WI38 (cell line): ENCODE measurements at regions not wholly inside any gene's neighbourhood (a gene's known extent, or its start where the extent isn't known, plus 50 kb on each side); places are given as distances from the start of the nearest gene placed in this dataset.

Experiments
- H3K4me3 ChIP-seq: 2 replicates; pipeline ENCODE4 v1.5.1; 2011; ENCODE audit warnings: low read depth, mild to moderate bottlenecking, control low read depth, low read length
- TF ChIP-seq, protein P1 (sequence below): IDR thresholded peaks from 2 replicates; pipeline ENCODE4 v1.5.1; 2012; ENCODE audit warnings: low read depth, mild to moderate bottlenecking, control low read depth, low read length

DNA sequence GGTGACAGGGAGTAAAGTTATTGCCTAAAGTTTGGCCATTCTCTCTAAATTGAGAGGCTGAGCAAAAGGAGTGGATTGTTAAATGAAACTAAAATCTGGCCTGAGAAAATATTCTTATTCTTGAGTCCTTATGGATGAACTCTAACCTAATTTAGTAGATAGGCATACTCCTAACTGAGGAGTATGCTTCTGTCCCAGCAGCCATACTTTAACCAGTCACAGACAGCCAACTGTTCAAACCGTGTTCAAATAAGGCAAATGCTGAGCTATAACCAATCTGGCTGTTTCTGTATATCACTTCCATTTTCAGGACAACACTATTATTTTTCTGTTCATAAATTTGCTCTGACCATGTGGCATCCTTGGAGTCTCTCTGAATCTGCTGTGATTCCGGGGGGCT lies 75.9 kb upstream of the RERGL start:
- TF ChIP-seq, protein P1, sequence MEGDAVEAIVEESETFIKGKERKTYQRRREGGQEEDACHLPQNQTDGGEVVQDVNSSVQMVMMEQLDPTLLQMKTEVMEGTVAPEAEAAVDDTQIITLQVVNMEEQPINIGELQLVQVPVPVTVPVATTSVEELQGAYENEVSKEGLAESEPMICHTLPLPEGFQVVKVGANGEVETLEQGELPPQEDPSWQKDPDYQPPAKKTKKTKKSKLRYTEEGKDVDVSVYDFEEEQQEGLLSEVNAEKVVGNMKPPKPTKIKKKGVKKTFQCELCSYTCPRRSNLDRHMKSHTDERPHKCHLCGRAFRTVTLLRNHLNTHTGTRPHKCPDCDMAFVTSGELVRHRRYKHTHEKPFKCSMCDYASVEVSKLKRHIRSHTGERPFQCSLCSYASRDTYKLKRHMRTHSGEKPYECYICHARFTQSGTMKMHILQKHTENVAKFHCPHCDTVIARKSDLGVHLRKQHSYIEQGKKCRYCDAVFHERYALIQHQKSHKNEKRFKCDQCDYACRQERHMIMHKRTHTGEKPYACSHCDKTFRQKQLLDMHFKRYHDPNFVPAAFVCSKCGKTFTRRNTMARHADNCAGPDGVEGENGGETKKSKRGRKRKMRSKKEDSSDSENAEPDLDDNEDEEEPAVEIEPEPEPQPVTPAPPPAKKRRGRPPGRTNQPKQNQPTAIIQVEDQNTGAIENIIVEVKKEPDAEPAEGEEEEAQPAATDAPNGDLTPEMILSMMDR, result no peak
- no peak overlapping the region for H3K4me3 ChIP-seq

DNA sequence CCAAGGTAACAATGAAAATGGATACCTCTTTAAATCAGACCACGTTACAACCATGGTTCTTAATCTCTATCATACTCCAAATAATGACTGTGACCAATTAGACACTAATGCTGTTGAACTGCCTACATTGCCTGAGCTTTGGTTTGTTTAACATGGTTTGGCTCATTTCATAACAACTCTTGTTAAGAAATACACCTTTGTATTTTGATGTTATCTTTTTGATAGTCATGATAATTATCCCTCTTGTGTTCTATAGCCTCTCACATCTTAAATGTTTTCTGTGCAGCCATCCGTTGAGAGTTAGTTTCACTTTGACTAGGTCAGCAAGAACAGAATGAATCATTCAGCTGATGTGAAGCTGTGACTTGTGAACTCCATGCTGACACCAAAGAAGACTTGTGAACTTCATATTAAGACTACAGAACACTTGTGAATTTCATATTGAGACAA lies 75.5 kb upstream of the RERGL start:
- no peak overlapping the region for H3K4me3 ChIP-seq
- TF ChIP-seq, protein P1, result no peak

DNA sequence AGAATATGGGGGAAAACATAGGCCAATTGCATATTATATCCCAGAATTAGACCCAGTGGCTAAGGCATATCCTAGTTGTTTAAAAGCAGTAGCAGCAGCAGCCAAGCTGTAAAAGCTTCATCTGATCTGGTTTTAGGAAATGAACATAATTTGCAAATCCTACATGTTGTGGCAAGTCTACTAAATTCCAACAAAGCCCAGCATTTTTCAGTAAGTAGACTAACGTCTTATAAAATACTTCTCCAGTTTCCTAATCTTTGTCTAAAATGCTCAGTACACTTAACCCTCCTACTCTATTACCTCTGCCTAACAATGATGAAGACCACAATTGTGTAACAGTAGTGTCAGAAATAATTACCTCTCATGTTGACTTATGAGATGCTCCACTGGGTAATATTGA lies 70.9 kb upstream of the RERGL start:
- TF ChIP-seq, protein P1, result no peak

DNA sequence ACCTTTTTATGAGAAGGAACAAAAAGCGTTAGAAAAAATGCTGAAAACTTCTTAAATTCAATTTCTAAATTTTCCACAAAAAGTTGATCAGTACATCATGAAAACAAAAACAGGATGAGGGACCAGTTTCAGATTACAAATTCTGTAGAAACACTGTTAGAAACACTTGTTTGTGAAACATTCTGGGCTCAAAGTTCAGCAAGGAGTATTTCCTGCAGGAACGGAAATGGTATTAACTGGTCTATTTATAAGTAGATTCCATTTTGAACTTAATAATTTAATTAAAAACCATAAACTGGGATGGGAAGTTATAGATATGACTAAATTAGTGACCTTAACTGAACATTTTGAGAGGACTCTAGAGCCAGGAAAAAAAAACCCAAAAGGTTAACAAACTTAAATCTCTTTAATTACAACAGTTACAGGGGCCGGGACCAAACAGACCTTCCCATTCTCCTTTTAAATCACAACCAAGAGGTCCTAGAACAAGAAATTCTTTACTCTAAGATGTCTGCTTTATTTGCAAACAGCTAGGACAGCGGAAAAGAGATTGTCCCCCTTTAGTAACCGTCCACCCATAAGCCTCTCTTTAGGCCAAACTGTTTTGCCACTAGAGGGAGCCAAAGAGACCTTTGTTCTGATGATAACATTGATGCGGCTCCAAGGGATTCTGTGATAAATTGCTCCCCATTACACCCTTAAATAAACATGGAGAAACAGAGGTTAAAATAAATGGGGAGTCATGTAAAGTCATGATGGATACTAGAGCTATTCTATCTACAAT lies 69.0 kb upstream of the RERGL start:
- TF ChIP-seq, protein P1, result peak; percentile 57
- H3K4me3 ChIP-seq, result no peak overlapping the region

More for the DNA sequence above, 70.9 kb upstream of the RERGL start:
- no peak overlapping the region for H3K4me3 ChIP-seq

DNA sequence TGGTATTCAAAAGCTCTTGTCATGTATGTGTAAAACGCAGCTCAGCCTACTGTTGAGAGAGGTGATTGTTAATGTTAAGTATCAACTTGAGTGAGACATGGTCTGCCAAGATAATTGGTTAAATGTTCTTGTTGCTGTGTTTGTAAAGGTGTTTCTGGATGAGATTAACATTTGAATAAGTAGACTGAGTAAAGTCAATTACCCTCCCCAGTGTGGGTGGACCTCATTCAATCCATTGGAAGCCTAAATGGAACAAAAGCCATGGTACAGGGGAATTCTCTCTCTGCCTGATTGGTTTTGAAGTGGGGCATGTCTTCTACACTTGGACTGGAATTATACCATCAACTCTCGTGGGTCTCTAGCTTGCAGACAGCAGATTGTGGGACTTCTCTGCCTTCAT lies 63.8 kb upstream of the RERGL start:
- no peak overlapping the region for H3K4me3 ChIP-seq
- TF ChIP-seq, protein P1, result no peak

DNA sequence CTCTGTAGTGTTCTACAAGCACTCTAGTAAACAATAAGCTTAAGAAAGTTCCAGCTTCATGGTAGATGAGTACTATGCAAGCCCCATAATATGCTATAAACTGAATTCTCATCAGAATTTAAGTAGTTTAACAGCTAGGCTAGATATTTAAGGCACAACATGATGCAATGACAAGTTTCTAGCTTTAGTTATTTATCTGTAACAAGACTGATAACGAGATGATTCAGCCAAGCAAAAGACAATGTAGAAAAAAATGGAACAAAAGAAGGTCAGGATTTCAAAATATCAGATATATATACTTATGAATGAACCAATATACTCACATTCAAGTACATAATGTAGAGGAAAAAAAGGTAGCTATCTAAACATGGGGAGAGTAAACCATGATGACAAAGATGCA lies 61.0 kb upstream of the RERGL start:
- TF ChIP-seq, protein P1, result no peak
- H3K4me3 ChIP-seq, result no peak overlapping the region

DNA sequence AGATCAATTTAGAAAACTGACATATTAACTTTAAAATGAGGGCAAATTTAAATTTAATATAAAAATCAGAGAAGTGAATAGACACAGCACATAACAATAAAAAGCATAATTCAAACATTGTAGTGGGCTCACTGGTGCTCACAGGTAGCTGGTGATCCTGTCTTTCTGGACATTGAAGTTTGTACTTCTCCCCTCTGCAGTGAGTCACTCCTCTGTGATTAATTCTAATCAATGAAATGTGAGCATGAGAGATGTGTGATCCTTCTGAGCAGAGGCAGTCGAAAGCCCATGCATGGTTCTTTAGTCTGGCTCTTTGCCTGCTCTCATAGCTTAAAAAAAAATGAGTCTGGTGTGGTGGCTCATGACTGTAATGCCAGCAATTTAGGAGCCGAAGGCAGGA lies 59.0 kb upstream of the RERGL start:
- no peak overlapping the region for H3K4me3 ChIP-seq
- TF ChIP-seq, protein P1, result no peak
